AG09319 (cell line): ENCODE measurements at regions not wholly inside any gene's neighbourhood (a gene's known extent, or its start where the extent isn't known, plus 50 kb on each side); places are given as distances from the start of the nearest gene placed in this dataset.

Experiments used
- DNase-seq: peaks from one replicate; pipeline ENCODE4 v3.0.0-alpha.2; 2010; ENCODE audit warnings: low read depth; ENCODE audit errors: extremely low read depth
- CTCF ChIP-seq: IDR thresholded peaks from 2 replicates; pipeline ENCODE4 v1.5.1; 2011; ENCODE audit warnings: low read depth, mild to moderate bottlenecking, inconsistent platforms, low read length, moderate library complexity

- no peak for TF ChIP-seq CTCF
- no peak for DNase-seq
These were observed 71.1 kb upstream of the NR3C1 start for GRCh38 chr5:143474616-143475015.

GRCh38 chr5:143473481-143473880 is 70.0 kb upstream of the NR3C1 start:
- no peak for DNase-seq
- TF ChIP-seq CTCF = no peak

GRCh38 chr5:143472576-143472975 is 69.1 kb upstream of the NR3C1 start:
- no peak for DNase-seq
- no peak for TF ChIP-seq CTCF

- no peak for DNase-seq
- TF ChIP-seq CTCF = no peak
These were observed 68.4 kb upstream of the NR3C1 start for GRCh38 chr5:143471666-143472464.

- TF ChIP-seq CTCF = no peak
- DNase-seq = no peak
These were observed 67.6 kb upstream of the NR3C1 start for GRCh38 chr5:143471041-143471509.

GRCh38 chr5:143470120-143470519 is 66.6 kb upstream of the NR3C1 start:
- TF ChIP-seq CTCF = no peak
- no peak for DNase-seq

GRCh38 chr5:143469125-143469524 is 65.6 kb upstream of the NR3C1 start:
- TF ChIP-seq CTCF = no peak
- no peak for DNase-seq
